GM23338 (cell line): ENCODE measurements at regions not wholly inside any gene's neighbourhood (a gene's known extent, or its start where the extent isn't known, plus 50 kb on each side); places are given as distances from the start of the nearest gene placed in this dataset.

Source experiments
- ATAC-seq: fragments of 200-7000 bp; cut with Tn5 transposase; 3 replicates; pipeline ENCODE4 v1.9.1; 2020
- DNase-seq: peaks from one replicate; pipeline ENCODE4 v3.0.0-alpha.2; 2015; ENCODE audit warnings: low spot score
- H2AFZ ChIP-seq: fragments of 200-600 bp; sonication (generic); 2 replicates; pipeline ENCODE4 v1.8.0; 2016; ENCODE audit warnings: antibody characterized with exemption, mild to moderate bottlenecking, moderate library complexity
- H3F3A ChIP-seq: fragments of 200-600 bp; sonication (generic); replicated peaks from 2 replicates; pipeline ENCODE4 v1.8.0; 2017; ENCODE audit warnings: antibody characterized with exemption, mixed run types, low read depth
- H3K27ac ChIP-seq: fragments of 200-600 bp; sonication (generic); 2 replicates; pipeline ENCODE4 v1.6.1; 2016; ENCODE audit warnings: low read depth
- H3K27me3 ChIP-seq: fragments of 200-600 bp; sonication (generic); 2 replicates; pipeline ENCODE4 v1.8.0; 2016; ENCODE audit warnings: mild to moderate bottlenecking, mixed run types, moderate library complexity; ENCODE audit not compliant: insufficient read depth
- H3K36me3 ChIP-seq: fragments of 200-600 bp; sonication (generic); 2 replicates; pipeline ENCODE4 v1.8.0; 2016; ENCODE audit warnings: mild to moderate bottlenecking; ENCODE audit not compliant: insufficient read depth
- H3K4me1 ChIP-seq: fragments of 200-600 bp; sonication (generic); 2 replicates; pipeline ENCODE4 v1.8.0; 2016; ENCODE audit warnings: mild to moderate bottlenecking, moderate library complexity; ENCODE audit not compliant: insufficient read depth
- H3K4me2 ChIP-seq: fragments of 200-600 bp; sonication (generic); 2 replicates; pipeline ENCODE4 v1.7.1; 2017; ENCODE audit warnings: mixed run types
- H3K4me3 ChIP-seq: fragments of 200-600 bp; sonication (generic); 2 replicates; pipeline ENCODE4 v1.6.1; 2016; ENCODE audit warnings: mixed run types
- H3K79me2 ChIP-seq: fragments of 200-600 bp; sonication (generic); replicated peaks from 2 replicates; pipeline ENCODE4 v1.8.0; 2017; ENCODE audit warnings: mild to moderate bottlenecking; ENCODE audit not compliant: insufficient read depth
- H3K9me2 ChIP-seq: fragments of 200-600 bp; sonication (generic); 2 replicates; pipeline ENCODE4 v1.8.0; 2017; ENCODE audit not compliant: insufficient read depth
- H4K20me1 ChIP-seq: fragments of 200-600 bp; sonication (generic); replicated peaks from 2 replicates; pipeline ENCODE4 v1.8.0; 2017; ENCODE audit warnings: mild to moderate bottlenecking; ENCODE audit not compliant: insufficient read depth
- H3K27ac Mint-ChIP-seq: 2 replicates; pipeline ENCODE4 v1.8.0; 2020; ENCODE audit warnings: inconsistent platforms, mild to moderate bottlenecking, moderate library complexity, mixed read lengths
- H3K27me3 Mint-ChIP-seq: 3 replicates; pipeline ENCODE4 v1.8.0; 2022; ENCODE audit warnings: low read depth, mild to moderate bottlenecking, moderate library complexity, mixed read lengths, inconsistent platforms; ENCODE audit not compliant: insufficient read depth, poor library complexity
- H3K36me3 Mint-ChIP-seq: 3 replicates; pipeline ENCODE4 v1.8.0; 2021; ENCODE audit warnings: low read depth, mild to moderate bottlenecking, inconsistent platforms, moderate library complexity, mixed read lengths
- H3K4me1 Mint-ChIP-seq: 3 replicates; pipeline ENCODE4 v1.8.0; 2020; ENCODE audit warnings: mild to moderate bottlenecking, inconsistent platforms, mixed read lengths
- H3K4me3 Mint-ChIP-seq: 3 replicates; pipeline ENCODE4 v1.8.0; 2021; ENCODE audit warnings: moderate library complexity, mild to moderate bottlenecking, inconsistent platforms, mixed read lengths
- H3K9me3 Mint-ChIP-seq: 3 replicates; pipeline ENCODE4 v1.8.0; 2020; ENCODE audit warnings: moderate library complexity, mild to moderate bottlenecking, inconsistent platforms, mixed read lengths
- CREB1 ChIP-seq: fragments of 250-450 bp; sonication (Bioruptor Pico); IDR thresholded peaks from 2 replicates; pipeline ENCODE4 v1.5.0; 2020; ENCODE audit warnings: low read depth, mild to moderate bottlenecking, moderate library complexity
- CTCF ChIP-seq, 2 experiments: fragments of 200-600 bp in 1 of 2; sonication (generic) in 1 of 2; conservative IDR thresholded peaks; 2 replicates each; pipeline versions ENCODE4 v1.5.1 to v1.6.1; 2016 to 2017; ENCODE audit warnings: antibody characterized with exemption in 2 of 2, low read depth in 2 of 2, mild to moderate bottlenecking in 2 of 2, moderate library complexity in 1 of 2
- ETS1 ChIP-seq: IDR thresholded peaks from 2 replicates; pipeline ENCODE4 v1.6.1; 2016; ENCODE audit warnings: antibody characterized with exemption
- EZH2 ChIP-seq: fragments of 200-600 bp; sonication (generic); IDR thresholded peaks from one replicate; pipeline ENCODE4 v1.8.0; 2017; ENCODE audit warnings: antibody characterized with exemption, mild to moderate bottlenecking, low read depth; ENCODE audit not compliant: unreplicated experiment
- EZH2phosphoT487 ChIP-seq: fragments of 200-600 bp; sonication (generic); IDR thresholded peaks from one replicate; pipeline ENCODE4 v1.8.1; 2018; ENCODE audit warnings: antibody characterized with exemption; ENCODE audit not compliant: unreplicated experiment
- JUNB ChIP-seq: IDR thresholded peaks from one replicate; pipeline ENCODE4 v1.6.1; 2016; ENCODE audit warnings: antibody characterized with exemption; ENCODE audit not compliant: unreplicated experiment
- NANOG ChIP-seq: IDR thresholded peaks from 2 replicates; pipeline ENCODE4 v1.6.1; 2016; ENCODE audit warnings: antibody characterized with exemption, borderline replicate concordance
- POLR2AphosphoS5 ChIP-seq: IDR thresholded peaks from 2 replicates; pipeline ENCODE4 v1.6.1; 2016; ENCODE audit warnings: antibody characterized with exemption, low read depth
- REST ChIP-seq: IDR thresholded peaks from one replicate; pipeline ENCODE4 v1.6.1; 2018; ENCODE audit warnings: antibody characterized with exemption; ENCODE audit not compliant: unreplicated experiment
- STAT1 ChIP-seq: IDR thresholded peaks from one replicate; pipeline ENCODE4 v1.6.1; 2016; ENCODE audit warnings: antibody characterized with exemption; ENCODE audit not compliant: unreplicated experiment
- ZNF114 ChIP-seq: fragments of 250-450 bp; sonication (Bioruptor Pico); IDR thresholded peaks from 2 replicates; pipeline ENCODE4 v1.5.0; 2020; ENCODE audit warnings: mild to moderate bottlenecking, moderate library complexity
- ZNF331 ChIP-seq: fragments of 250-450 bp; sonication (Bioruptor Pico); IDR thresholded peaks from 2 replicates; pipeline ENCODE4 v1.5.0; 2020; ENCODE audit warnings: low read depth, mild to moderate bottlenecking, moderate library complexity

GRCh38 chr1:29462096-29462495 lies 225.8 kb downstream of the PTPRU start:
- H3K36me3 Mint-ChIP-seq: peaks cover 3% of the 10 kb centered on the region; the same call in 2 of the 3 replicates
- no peaks in the 10 kb centered on the region for H3K36me3 ChIP-seq
- no peak overlapping the region for H3K4me3 Mint-ChIP-seq
- H3K79me2 ChIP-seq: no peaks in the 10 kb centered on the region
- peaks cover 4% of the 10 kb centered on the region for H3K27me3 Mint-ChIP-seq
- TF ChIP-seq REST (no peak), EZH2phosphoT487 (no peak)
- no peaks in the 10 kb centered on the region for H3K9me2 ChIP-seq
- no peaks in the 10 kb centered on the region for H4K20me1 ChIP-seq
- H3K27ac Mint-ChIP-seq: peak overlapping the region; percentile 71
- DNase-seq: no peak
- no peak overlapping the region for H3K4me3 ChIP-seq
- no peaks in the 10 kb centered on the region for H3F3A ChIP-seq
- ATAC-seq: no peak
- peaks cover 5% of the 10 kb centered on the region; the same call in 2 of the 3 replicates for H3K4me1 Mint-ChIP-seq
- H3K4me1 ChIP-seq: no peaks in the 10 kb centered on the region
- H3K9me3 Mint-ChIP-seq: peaks cover 32% of the 10 kb centered on the region
- no peak overlapping the region for H3K4me2 ChIP-seq
- H3K27me3 ChIP-seq: no peaks in the 10 kb centered on the region
- no peak overlapping the region for H3K27ac ChIP-seq
- H2AFZ ChIP-seq: no peak overlapping the region

- H3K4me1 ChIP-seq: no peaks in the 10 kb centered on the region
- H3K9me3 Mint-ChIP-seq: peaks cover 24% of the 10 kb centered on the region
- H3K9me2 ChIP-seq: no peaks in the 10 kb centered on the region
- H3K4me2 ChIP-seq: no peak overlapping the region
- no peak overlapping the region for H3K27ac ChIP-seq
- peaks cover 5% of the 10 kb centered on the region; the same call in 2 of the 3 replicates for H3K4me1 Mint-ChIP-seq
- H3K36me3 Mint-ChIP-seq: peaks cover 3% of the 10 kb centered on the region; the same call in 2 of the 3 replicates
- H4K20me1 ChIP-seq: no peaks in the 10 kb centered on the region
- no peaks in the 10 kb centered on the region for H3K79me2 ChIP-seq
- no peaks in the 10 kb centered on the region for H3F3A ChIP-seq
- ATAC-seq (no peak), DNase-seq (no peak)
- no peak overlapping the region for H2AFZ ChIP-seq
- no peaks in the 10 kb centered on the region for H3K27me3 ChIP-seq
- no peak overlapping the region for H3K27ac Mint-ChIP-seq
- no peak overlapping the region for H3K4me3 ChIP-seq
- H3K27me3 Mint-ChIP-seq: peaks cover 4% of the 10 kb centered on the region
- no peak overlapping the region for H3K4me3 Mint-ChIP-seq
- no peaks in the 10 kb centered on the region for H3K36me3 ChIP-seq
- TF ChIP-seq EZH2 (no peak), NANOG (no peak), REST (no peak), ZNF114 (CRISPR knock-in tag) (no peak), CTCF (conservative IDR thresholded peaks at IDR 0.05; ENCODE audit: low read depth in 2 of 2) (no peak), EZH2phosphoT487 (no peak), ZNF331 (CRISPR knock-in tag) (no peak), STAT1 (no peak), CREB1 (no peak), ETS1 (no peak), POLR2AphosphoS5 (no peak), JUNB (no peak)
Observed at GRCh38 chr1:29461115-29461739, 224.9 kb downstream of the PTPRU start.
